AG04450 (cell line): ENCODE measurements at regions not wholly inside any gene's neighbourhood (a gene's known extent, or its start where the extent isn't known, plus 50 kb on each side); places are given as distances from the start of the nearest gene placed in this dataset.

ENCODE experiments used
- CTCF ChIA-PET: fragments of 300-600, 350-600 bp; formaldehyde crosslinking; extraction: SDS; loops from one replicate; lab custom pipeline; 2022; ENCODE audit warnings: antibody characterized with exemption, inconsistent platforms; lab: Charles Lee
- POLR2A ChIA-PET: fragments of 350-600 bp; formaldehyde crosslinking; extraction: SDS; loops from one replicate; lab custom pipeline; 2021; ENCODE audit warnings: antibody characterized with exemption, inconsistent platforms; lab: Yijun Ruan, JAX
- DNase-seq: peaks from one replicate; pipeline ENCODE4 v3.0.0-alpha.2; 2011; ENCODE audit warnings: low read depth, low spot score
- H3K27ac ChIP-seq: one replicate; pipeline ENCODE4 v1.5.1; 2012; ENCODE audit warnings: low read depth, low read length, control low read depth
- H3K27me3 ChIP-seq: one replicate; pipeline ENCODE4 v1.6.0; 2012; ENCODE audit warnings: low read length; ENCODE audit not compliant: control insufficient read depth, insufficient read depth
- H3K4me3 ChIP-seq: 2 replicates; pipeline ENCODE4 v1.5.1; 2011; ENCODE audit warnings: mild to moderate bottlenecking, low read depth, low read length, control low read depth
- H3K9me3 ChIP-seq: 2 replicates; pipeline ENCODE4 v1.5.1; 2012; ENCODE audit warnings: low read length; ENCODE audit not compliant: control insufficient read depth, insufficient read depth
- TF ChIP-seq, protein P1 (sequence below): IDR thresholded peaks from 2 replicates; pipeline ENCODE4 v1.5.1; 2011; ENCODE audit warnings: low read depth, low read length, control low read depth, inconsistent platforms

DNA sequence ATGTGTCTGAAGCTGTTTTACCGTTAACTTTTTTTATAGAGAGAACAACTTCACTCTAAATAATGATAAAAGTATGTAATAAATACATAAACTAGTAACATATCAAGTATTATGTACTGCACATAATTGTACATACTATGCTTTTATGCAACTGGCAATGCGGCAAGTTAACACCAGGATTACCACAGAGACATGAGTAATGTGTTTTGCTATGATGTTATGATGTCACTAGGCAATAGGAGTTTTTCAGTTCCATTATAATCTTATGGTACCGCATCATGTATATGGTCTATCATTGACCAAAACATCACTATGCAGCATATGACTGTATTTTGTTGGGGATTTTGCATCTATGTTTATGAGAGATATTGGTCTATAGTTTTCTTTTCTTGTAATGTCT is 326.4 kb upstream of the TARS1 start:
- no peak for DNase-seq

DNA sequence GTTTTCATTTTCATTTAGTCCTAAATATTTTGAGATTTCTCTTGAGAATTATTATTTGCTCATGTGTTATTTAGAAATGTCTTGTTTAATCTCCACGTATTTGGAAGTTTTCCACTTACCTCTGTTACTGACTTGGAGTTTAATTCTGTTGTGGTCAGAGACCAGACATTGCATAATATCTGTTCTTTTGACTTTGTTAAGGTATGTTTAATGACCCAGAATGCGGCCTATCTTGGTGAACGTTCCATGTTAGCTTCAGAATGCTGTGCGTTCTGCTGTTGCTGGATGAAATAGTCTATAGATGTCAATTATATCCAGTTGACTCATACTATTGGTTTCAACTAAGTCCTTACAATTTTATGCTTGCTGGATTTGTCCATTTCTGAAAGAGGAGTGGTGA is 325.3 kb upstream of the TARS1 start:
- no peak for DNase-seq
- no peak overlapping the region for H3K4me3 ChIP-seq
- POLR2A ChIA-PET: no interaction called here
- H3K27me3 ChIP-seq: no peaks in the 10 kb centered on the region
- TF ChIP-seq, protein P1, sequence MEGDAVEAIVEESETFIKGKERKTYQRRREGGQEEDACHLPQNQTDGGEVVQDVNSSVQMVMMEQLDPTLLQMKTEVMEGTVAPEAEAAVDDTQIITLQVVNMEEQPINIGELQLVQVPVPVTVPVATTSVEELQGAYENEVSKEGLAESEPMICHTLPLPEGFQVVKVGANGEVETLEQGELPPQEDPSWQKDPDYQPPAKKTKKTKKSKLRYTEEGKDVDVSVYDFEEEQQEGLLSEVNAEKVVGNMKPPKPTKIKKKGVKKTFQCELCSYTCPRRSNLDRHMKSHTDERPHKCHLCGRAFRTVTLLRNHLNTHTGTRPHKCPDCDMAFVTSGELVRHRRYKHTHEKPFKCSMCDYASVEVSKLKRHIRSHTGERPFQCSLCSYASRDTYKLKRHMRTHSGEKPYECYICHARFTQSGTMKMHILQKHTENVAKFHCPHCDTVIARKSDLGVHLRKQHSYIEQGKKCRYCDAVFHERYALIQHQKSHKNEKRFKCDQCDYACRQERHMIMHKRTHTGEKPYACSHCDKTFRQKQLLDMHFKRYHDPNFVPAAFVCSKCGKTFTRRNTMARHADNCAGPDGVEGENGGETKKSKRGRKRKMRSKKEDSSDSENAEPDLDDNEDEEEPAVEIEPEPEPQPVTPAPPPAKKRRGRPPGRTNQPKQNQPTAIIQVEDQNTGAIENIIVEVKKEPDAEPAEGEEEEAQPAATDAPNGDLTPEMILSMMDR: no peak
- H3K27ac ChIP-seq: no peak overlapping the region
- peaks cover 4% of the 10 kb centered on the region for H3K9me3 ChIP-seq
- CTCF ChIA-PET: no interaction called here

More for the DNA sequence above, 326.4 kb upstream of the TARS1 start:
- ChIA-PET CTCF (no interaction called here), POLR2A (no interaction called here)
- TF ChIP-seq, protein P1: no peak
- Histone ChIP-seq H3K27ac (no peak overlapping the region), H3K4me3 (no peak overlapping the region), H3K9me3 (peaks cover 4% of the 10 kb centered on the region), H3K27me3 (no peaks in the 10 kb centered on the region)

DNA sequence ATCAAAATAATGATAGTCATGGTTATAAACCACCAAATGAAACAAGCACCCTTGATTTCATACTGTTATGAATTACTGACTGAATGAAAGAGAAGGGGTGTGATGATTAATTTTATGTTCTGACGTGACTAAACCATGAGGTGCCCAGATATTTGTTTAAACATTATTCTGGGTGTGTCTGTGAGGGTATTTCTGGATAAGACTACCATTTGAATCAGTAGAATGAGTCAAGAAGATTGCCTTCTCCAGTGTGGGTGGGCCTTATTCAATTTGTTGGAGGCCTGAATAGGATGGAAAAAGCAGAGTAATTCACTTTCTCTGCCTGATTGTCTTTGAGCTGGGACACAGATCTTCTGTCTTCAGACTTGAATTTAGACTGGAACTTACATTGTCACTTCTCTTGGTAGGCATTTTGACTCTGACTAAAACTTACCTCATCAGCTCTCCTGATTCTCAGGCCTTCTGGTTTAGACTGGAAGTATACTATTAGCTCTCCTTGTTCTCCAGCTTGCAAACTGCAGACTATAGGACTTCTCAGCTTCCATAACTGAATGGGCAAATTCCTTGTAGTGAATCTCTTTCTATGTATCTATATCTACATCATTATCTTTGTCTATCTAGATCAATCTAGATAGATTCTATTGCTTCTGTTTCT is 321.9 kb upstream of the TARS1 start:
- no peak overlapping the region for H3K4me3 ChIP-seq
- no peak for DNase-seq
- no peak overlapping the region for H3K27ac ChIP-seq
- CTCF ChIA-PET: interaction anchor here (1.2 kb wide), 1 partner anchor 201 kb away, joined by 3 read pairs; no protein-coding TSS in a partner anchor
- TF ChIP-seq, protein P1: no peak
- H3K27me3 ChIP-seq: no peaks in the 10 kb centered on the region
- POLR2A ChIA-PET: no interaction called here
- H3K9me3 ChIP-seq: no peaks in the 10 kb centered on the region

DNA sequence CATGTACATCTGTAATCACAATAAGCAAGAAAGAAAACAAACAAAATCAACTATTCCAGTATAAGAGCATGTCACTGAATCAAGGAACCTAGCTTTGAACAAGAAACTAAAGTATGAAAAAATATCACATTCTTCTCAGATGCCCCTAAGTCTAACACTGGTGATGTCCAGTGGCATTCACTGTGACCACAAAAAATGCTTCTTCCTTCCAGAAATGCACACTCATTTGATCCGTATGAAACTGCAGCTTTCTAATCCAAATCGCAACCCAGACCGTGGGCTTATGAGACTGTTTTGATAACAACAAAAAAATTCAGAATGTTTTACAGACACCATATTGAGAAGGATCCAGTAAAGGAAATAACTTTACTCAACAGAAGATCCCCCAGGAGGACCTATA is 320.1 kb upstream of the TARS1 start:
- Histone ChIP-seq H3K4me3 (no peak overlapping the region), H3K9me3 (no peaks in the 10 kb centered on the region), H3K27ac (no peak overlapping the region), H3K27me3 (no peaks in the 10 kb centered on the region)
- TF ChIP-seq, protein P1: no peak
- CTCF ChIA-PET: no interaction called here
- DNase-seq: peak; percentile 39
- POLR2A ChIA-PET: interaction anchor here (0.7 kb wide), 1 partner anchor 523 kb away, joined by 5 read pairs; no protein-coding TSS in a partner anchor

DNA sequence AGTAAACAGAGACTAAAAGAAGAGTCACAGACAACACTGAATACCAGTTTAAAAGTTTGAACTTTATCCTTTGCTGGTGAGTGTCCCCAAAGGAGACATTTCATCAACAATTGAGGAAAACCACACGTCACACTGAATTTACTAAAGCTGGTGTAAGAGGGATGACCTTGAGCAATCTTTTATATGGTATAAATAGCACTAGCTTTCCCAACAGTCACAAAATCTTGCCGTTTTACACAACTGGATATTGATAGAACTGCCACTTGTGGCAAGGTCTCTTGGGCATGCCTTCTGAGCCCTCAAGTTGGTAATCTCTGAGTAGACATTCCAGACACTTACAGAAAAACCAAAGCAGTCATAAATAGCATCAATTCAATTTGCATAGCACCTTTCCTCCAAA is 311.5 kb upstream of the TARS1 start:
- ChIA-PET POLR2A (no interaction called here), CTCF (no interaction called here)
- no peak for DNase-seq
- Histone ChIP-seq H3K27me3 (no peaks in the 10 kb centered on the region), H3K9me3 (peaks cover 6% of the 10 kb centered on the region; the same call in 1 of the 2 replicates), H3K4me3 (no peak overlapping the region), H3K27ac (no peak overlapping the region)
- TF ChIP-seq, protein P1: no peak
